ENCODE measurements at regions not wholly inside any gene's neighbourhood (a gene's known extent, or its start where the extent isn't known, plus 50 kb on each side); places are given as distances from the start of the nearest gene placed in this dataset.
A peak's percentile ranks its signal among the peaks of the same experiment; 100 is the strongest.
"Not testable (repeated sequence)": the region's sequence is repeated elsewhere in the genome, so short reads cannot be mapped to it uniquely, and the experiment has no call there.

- no peaks in the 10 kb centered on the region for H3K27me3 ChIP-seq (ENCODE audit: control insufficient read depth, insufficient read depth, low read length)
- H3K4me1 ChIP-seq (ENCODE audit: control insufficient read depth, insufficient read depth, low read length), result peaks cover 3% of the 10 kb centered on the region
- H3K9ac ChIP-seq (ENCODE audit: low read length), result no peak overlapping the region
- H3K36me3 ChIP-seq (ENCODE audit: control insufficient read depth, insufficient read depth, low read length), result no peaks in the 10 kb centered on the region
- no peak overlapping the region for H3K27ac ChIP-seq (ENCODE audit: low read depth, low read length)
- H3K4me3 ChIP-seq (ENCODE audit: low read length), result peak overlapping the region; percentile 48
Measured at GRCh38 chr6:47414423-47415167, 63.0 kb upstream of the CD2AP start.

- no peak overlapping the region for H3K9ac ChIP-seq (ENCODE audit: low read length)
- H3K4me3 ChIP-seq (ENCODE audit: low read length), result no peak overlapping the region
- H3K4me1 ChIP-seq (ENCODE audit: control insufficient read depth, insufficient read depth, low read length), result peaks cover 3% of the 10 kb centered on the region
- no peak overlapping the region for H3K27ac ChIP-seq (ENCODE audit: low read depth, low read length)
- no peaks in the 10 kb centered on the region for H3K36me3 ChIP-seq (ENCODE audit: control insufficient read depth, insufficient read depth, low read length)
- no peaks in the 10 kb centered on the region for H3K27me3 ChIP-seq (ENCODE audit: control insufficient read depth, insufficient read depth, low read length)
Measured at GRCh38 chr6:47416396-47417345, 60.9 kb upstream of the CD2AP start.

- H3K27ac ChIP-seq (ENCODE audit: low read depth, low read length), result no peak overlapping the region
- peaks cover 3% of the 10 kb centered on the region for H3K4me1 ChIP-seq (ENCODE audit: control insufficient read depth, insufficient read depth, low read length)
- no peak overlapping the region for H3K4me3 ChIP-seq (ENCODE audit: low read length)
- no peak overlapping the region for H3K9ac ChIP-seq (ENCODE audit: low read length)
- no peaks in the 10 kb centered on the region for H3K27me3 ChIP-seq (ENCODE audit: control insufficient read depth, insufficient read depth, low read length)
- no peaks in the 10 kb centered on the region for H3K36me3 ChIP-seq (ENCODE audit: control insufficient read depth, insufficient read depth, low read length)
Measured at GRCh38 chr6:47419621-47420020, 58.0 kb upstream of the CD2AP start.

GRCh38 chr6:47420394-47421371 lies 56.9 kb upstream of the CD2AP start:
- H3K27me3 ChIP-seq (ENCODE audit: control insufficient read depth, insufficient read depth, low read length), result no peaks in the 10 kb centered on the region
- no peak overlapping the region for H3K9ac ChIP-seq (ENCODE audit: low read length)
- no peaks in the 10 kb centered on the region for H3K4me1 ChIP-seq (ENCODE audit: control insufficient read depth, insufficient read depth, low read length)
- no peak overlapping the region for H3K4me3 ChIP-seq (ENCODE audit: low read length)
- no peaks in the 10 kb centered on the region for H3K36me3 ChIP-seq (ENCODE audit: control insufficient read depth, insufficient read depth, low read length)
- H3K27ac ChIP-seq (ENCODE audit: low read depth, low read length), result no peak overlapping the region

- H3K27ac ChIP-seq (ENCODE audit: low read depth, low read length), result no peak overlapping the region
- no peaks in the 10 kb centered on the region for H3K27me3 ChIP-seq (ENCODE audit: control insufficient read depth, insufficient read depth, low read length)
- H3K4me1 ChIP-seq (ENCODE audit: control insufficient read depth, insufficient read depth, low read length), result no peaks in the 10 kb centered on the region
- H3K4me3 ChIP-seq (ENCODE audit: low read length), result no peak overlapping the region
- no peaks in the 10 kb centered on the region for H3K36me3 ChIP-seq (ENCODE audit: control insufficient read depth, insufficient read depth, low read length)
- H3K9ac ChIP-seq (ENCODE audit: low read length), result no peak overlapping the region
Measured at GRCh38 chr6:47423079-47423478, 54.5 kb upstream of the CD2AP start.

GRCh38 chr6:47424436-47424836 lies 53.2 kb upstream of the CD2AP start:
- Histone ChIP-seq H3K4me1 (ENCODE audit: control insufficient read depth, insufficient read depth, low read length) (no peaks in the 10 kb centered on the region), H3K27me3 (ENCODE audit: control insufficient read depth, insufficient read depth, low read length) (no peaks in the 10 kb centered on the region), H3K36me3 (ENCODE audit: control insufficient read depth, insufficient read depth, low read length) (no peaks in the 10 kb centered on the region), H3K27ac (ENCODE audit: low read depth, low read length) (no peak overlapping the region), H3K4me3 (ENCODE audit: low read length) (no peak overlapping the region), H3K9ac (ENCODE audit: low read length) (no peak overlapping the region)

- H3K36me3 ChIP-seq (ENCODE audit: control insufficient read depth, insufficient read depth, low read length), result not testable (repeated sequence)
Measured at GRCh38 chr6:47425724-47426123, 51.9 kb upstream of the CD2AP start.

GRCh38 chr6:47426524-47427302 lies 50.9 kb upstream of the CD2AP start:
- Histone ChIP-seq H3K27ac (ENCODE audit: low read depth, low read length) (no peak overlapping the region), H3K4me1 (ENCODE audit: control insufficient read depth, insufficient read depth, low read length) (no peaks in the 10 kb centered on the region), H3K27me3 (ENCODE audit: control insufficient read depth, insufficient read depth, low read length) (no peaks in the 10 kb centered on the region), H3K36me3 (ENCODE audit: control insufficient read depth, insufficient read depth, low read length) (no peaks in the 10 kb centered on the region), H3K4me3 (ENCODE audit: low read length) (no peak overlapping the region), H3K9ac (ENCODE audit: low read length) (no peak overlapping the region)

More at GRCh38 chr6:47425724-47426123, 51.9 kb upstream of the CD2AP start:
- not testable (repeated sequence) for H3K27ac ChIP-seq (ENCODE audit: low read depth, low read length); H3K27me3 ChIP-seq (ENCODE audit: control insufficient read depth, insufficient read depth, low read length); H3K4me1 ChIP-seq (ENCODE audit: control insufficient read depth, insufficient read depth, low read length); H3K9ac ChIP-seq (ENCODE audit: low read length); H3K4me3 ChIP-seq (ENCODE audit: low read length)

GRCh38 chr6:47427680-47428079 lies 49.9 kb upstream of the CD2AP start:
- no peak overlapping the region for H3K4me3 ChIP-seq (ENCODE audit: low read length)
- no peak overlapping the region for H3K9ac ChIP-seq (ENCODE audit: low read length)
- H3K27me3 ChIP-seq (ENCODE audit: control insufficient read depth, insufficient read depth, low read length), result no peaks in the 10 kb centered on the region
- no peak overlapping the region for H3K27ac ChIP-seq (ENCODE audit: low read depth, low read length)
- no peaks in the 10 kb centered on the region for H3K4me1 ChIP-seq (ENCODE audit: control insufficient read depth, insufficient read depth, low read length)
- H3K36me3 ChIP-seq (ENCODE audit: control insufficient read depth, insufficient read depth, low read length), result no peaks in the 10 kb centered on the region

Data from rectal smooth muscle tissue (tissue), 1 donor.